GM21367 (cell line): ENCODE measurements at regions not wholly inside any gene's neighbourhood (a gene's known extent, or its start where the extent isn't known, plus 50 kb on each side); places are given as distances from the start of the nearest gene placed in this dataset.
"Not testable (repeated sequence)": the region's sequence is repeated elsewhere in the genome, so short reads cannot be mapped to it uniquely, and the experiment has no call there.

Source experiments
- ATAC-seq: cut with Tn5 transposase; IDR thresholded peaks from one replicate; pipeline ENCODE4 v1.9.1; 2021; ENCODE audit not compliant: unreplicated experiment

- no peak for ATAC-seq
These were observed 174.2 kb downstream of the RTP5 start for GRCh38 chr2:242043538-242044312.

- ATAC-seq = no peak
These were observed 174.7 kb downstream of the RTP5 start for GRCh38 chr2:242044313-242044590.

- not testable (repeated sequence) for ATAC-seq
These were observed 176.1 kb downstream of the RTP5 start for GRCh38 chr2:242045596-242046144.

GRCh38 chr2:242046206-242046826, 176.8 kb downstream of the RTP5 start:
- no peak for ATAC-seq

- no peak for ATAC-seq
These were observed 178.4 kb downstream of the RTP5 start for GRCh38 chr2:242047963-242048362.

- ATAC-seq = no peak
These were observed 178.9 kb downstream of the RTP5 start for GRCh38 chr2:242048479-242048878.

GRCh38 chr2:242049492-242049891, 180.0 kb downstream of the RTP5 start:
- ATAC-seq = not testable (repeated sequence)

- no peak for ATAC-seq
These were observed 181.9 kb downstream of the RTP5 start for GRCh38 chr2:242051463-242051862.

GRCh38 chr2:242052421-242052820, 182.9 kb downstream of the RTP5 start:
- no peak for ATAC-seq

GRCh38 chr2:242053921-242054320, 184.4 kb downstream of the RTP5 start:
- no peak for ATAC-seq

- no peak for ATAC-seq
These were observed 184.9 kb downstream of the RTP5 start for GRCh38 chr2:242054406-242054805.

GRCh38 chr2:242054881-242055801, 185.6 kb downstream of the RTP5 start:
- no peak for ATAC-seq

- no peak for ATAC-seq
These were observed 186.5 kb downstream of the RTP5 start for GRCh38 chr2:242056026-242056425.

GRCh38 chr2:242056785-242057184, 187.3 kb downstream of the RTP5 start:
- no peak for ATAC-seq

GRCh38 chr2:242057379-242058040, 188.0 kb downstream of the RTP5 start:
- no peak for ATAC-seq

- no peak for ATAC-seq
These were observed 188.7 kb downstream of the RTP5 start for GRCh38 chr2:242058116-242058680.

GRCh38 chr2:242059566-242059965, 190.0 kb downstream of the RTP5 start:
- ATAC-seq = no peak

- ATAC-seq = no peak
These were observed 190.8 kb downstream of the RTP5 start for GRCh38 chr2:242060212-242060835.

GRCh38 chr2:242061930-242062329, 192.4 kb downstream of the RTP5 start:
- not testable (repeated sequence) for ATAC-seq

- no peak for ATAC-seq
These were observed 193.9 kb downstream of the RTP5 start for GRCh38 chr2:242063436-242063835.
